DOHH2 (cell line): ENCODE measurements at regions not wholly inside any gene's neighbourhood (a gene's known extent, or its start where the extent isn't known, plus 50 kb on each side); places are given as distances from the start of the nearest gene placed in this dataset.

Source experiments
- EZH2phosphoT487 ChIP-seq: fragments of 200-600 bp; sonication (generic); IDR thresholded peaks from 2 replicates; pipeline ENCODE4 v1.6.1; 2017; ENCODE audit warnings: borderline replicate concordance, mild to moderate bottlenecking, antibody characterized with exemption, low read length, moderate library complexity, mixed read lengths
- TF ChIP-seq, protein P1 (sequence below): fragments of 200-600 bp; sonication (generic); IDR thresholded peaks from one replicate; pipeline ENCODE4 v1.5.1; 2014; ENCODE audit warnings: antibody characterized with exemption, mild to moderate bottlenecking, low read depth, low read length; ENCODE audit not compliant: poor library complexity, severe bottlenecking

DNA sequence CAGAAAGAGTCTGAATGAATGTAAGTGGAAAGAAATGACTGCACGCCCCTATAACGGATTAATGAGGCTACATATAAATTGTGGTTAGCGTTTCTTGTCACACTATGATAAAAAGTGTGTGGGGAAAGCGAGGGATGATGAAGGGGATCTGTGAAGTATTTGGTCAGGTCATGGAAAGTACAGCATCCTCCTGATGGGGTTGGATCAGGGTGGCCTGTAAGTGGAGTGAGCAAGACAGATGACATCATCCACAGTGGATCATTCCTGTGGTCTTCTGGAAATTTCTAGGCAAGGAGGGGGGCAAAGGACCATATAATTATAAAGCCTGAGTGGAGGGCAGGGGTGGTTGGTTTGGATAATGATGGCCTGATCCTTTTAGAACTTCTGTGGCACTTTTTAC, 606.0 kb downstream of the INHBA start:
- TF ChIP-seq, protein P1, sequence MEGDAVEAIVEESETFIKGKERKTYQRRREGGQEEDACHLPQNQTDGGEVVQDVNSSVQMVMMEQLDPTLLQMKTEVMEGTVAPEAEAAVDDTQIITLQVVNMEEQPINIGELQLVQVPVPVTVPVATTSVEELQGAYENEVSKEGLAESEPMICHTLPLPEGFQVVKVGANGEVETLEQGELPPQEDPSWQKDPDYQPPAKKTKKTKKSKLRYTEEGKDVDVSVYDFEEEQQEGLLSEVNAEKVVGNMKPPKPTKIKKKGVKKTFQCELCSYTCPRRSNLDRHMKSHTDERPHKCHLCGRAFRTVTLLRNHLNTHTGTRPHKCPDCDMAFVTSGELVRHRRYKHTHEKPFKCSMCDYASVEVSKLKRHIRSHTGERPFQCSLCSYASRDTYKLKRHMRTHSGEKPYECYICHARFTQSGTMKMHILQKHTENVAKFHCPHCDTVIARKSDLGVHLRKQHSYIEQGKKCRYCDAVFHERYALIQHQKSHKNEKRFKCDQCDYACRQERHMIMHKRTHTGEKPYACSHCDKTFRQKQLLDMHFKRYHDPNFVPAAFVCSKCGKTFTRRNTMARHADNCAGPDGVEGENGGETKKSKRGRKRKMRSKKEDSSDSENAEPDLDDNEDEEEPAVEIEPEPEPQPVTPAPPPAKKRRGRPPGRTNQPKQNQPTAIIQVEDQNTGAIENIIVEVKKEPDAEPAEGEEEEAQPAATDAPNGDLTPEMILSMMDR: no peak
- TF ChIP-seq EZH2phosphoT487: no peak
